HG03025 (cell line): ENCODE measurements at regions not wholly inside any gene's neighbourhood (a gene's known extent, or its start where the extent isn't known, plus 50 kb on each side); places are given as distances from the start of the nearest gene placed in this dataset.
"Not testable (repeated sequence)": the region's sequence is repeated elsewhere in the genome, so short reads cannot be mapped to it uniquely, and the experiment has no call there.

Experiments used
- ATAC-seq: cut with Tn5 transposase; IDR thresholded peaks from one replicate; pipeline ENCODE4 v1.9.1; 2021; ENCODE audit warnings: mild to moderate bottlenecking, moderate library complexity; ENCODE audit not compliant: unreplicated experiment, low FRiP score

DNA sequence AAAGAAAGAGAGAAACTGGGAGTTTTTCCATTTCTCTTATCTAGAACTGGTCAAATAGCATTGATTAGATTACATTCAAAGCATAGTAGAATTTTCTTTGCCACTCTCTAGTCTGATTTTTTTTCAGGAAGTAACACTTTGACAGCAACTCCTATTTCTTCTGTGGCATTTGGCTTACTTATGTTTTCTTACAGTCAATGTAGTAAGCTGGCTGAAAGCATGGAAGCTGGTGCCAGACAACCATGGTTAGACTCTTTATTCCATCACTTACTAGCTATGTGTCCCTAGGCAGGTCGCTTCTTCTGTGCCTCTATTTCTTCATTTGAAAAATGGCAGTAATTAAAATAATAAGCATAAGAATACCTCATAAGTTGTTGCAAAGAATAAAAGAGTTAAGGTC is 54.2 kb upstream of the OPRM1 start:
- no peak for ATAC-seq

DNA sequence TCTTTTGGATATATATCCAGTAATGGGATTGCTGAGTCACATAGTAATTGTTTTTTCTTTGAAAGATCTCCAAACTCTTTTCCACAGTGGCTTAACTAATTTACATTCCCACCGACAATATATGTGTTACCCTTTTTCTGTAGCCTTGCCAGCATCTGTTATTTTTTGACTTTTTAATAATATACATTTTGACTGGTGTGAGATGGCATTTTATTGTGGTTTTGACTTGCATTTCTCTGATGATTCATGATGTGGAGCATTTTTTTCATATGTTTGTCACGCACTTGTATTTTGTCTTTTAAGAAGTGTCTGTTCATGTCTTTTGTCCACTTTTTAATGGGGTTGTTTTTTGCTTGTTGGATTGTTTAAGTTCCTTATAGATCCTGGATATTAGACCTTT is 58.9 kb upstream of the OPRM1 start:
- ATAC-seq: no peak

DNA sequence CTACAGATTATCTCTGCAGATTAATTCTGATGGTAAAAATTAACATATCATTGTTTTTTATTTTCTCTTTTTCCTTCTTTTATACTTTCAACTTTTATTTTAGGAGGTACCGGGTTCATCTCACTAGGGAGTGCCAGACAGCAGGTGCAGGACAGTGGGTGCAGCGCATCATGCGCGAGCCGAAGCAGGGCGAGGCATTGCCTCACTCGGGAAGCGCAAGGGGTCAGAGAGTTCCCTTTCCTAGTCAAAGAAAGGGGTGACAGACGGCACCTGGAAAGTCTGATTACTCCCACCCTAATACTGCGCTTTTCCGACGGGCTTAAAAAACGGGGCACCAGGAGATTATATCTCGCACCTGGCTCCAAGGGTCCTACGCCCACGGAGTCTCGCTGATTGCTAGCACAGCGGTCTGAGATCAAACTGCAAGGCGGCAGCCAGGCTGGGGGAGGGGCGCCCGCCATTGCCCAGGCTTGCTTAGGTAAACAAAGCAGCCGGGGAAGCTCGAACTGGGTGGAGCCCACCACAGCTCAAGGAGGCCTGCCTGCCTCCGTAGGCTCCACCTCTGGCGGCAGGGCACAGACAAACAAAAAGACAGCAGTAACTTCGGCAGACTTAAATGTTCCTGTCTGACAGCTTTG is 60.0 kb upstream of the OPRM1 start:
- ATAC-seq: not testable (repeated sequence)

DNA sequence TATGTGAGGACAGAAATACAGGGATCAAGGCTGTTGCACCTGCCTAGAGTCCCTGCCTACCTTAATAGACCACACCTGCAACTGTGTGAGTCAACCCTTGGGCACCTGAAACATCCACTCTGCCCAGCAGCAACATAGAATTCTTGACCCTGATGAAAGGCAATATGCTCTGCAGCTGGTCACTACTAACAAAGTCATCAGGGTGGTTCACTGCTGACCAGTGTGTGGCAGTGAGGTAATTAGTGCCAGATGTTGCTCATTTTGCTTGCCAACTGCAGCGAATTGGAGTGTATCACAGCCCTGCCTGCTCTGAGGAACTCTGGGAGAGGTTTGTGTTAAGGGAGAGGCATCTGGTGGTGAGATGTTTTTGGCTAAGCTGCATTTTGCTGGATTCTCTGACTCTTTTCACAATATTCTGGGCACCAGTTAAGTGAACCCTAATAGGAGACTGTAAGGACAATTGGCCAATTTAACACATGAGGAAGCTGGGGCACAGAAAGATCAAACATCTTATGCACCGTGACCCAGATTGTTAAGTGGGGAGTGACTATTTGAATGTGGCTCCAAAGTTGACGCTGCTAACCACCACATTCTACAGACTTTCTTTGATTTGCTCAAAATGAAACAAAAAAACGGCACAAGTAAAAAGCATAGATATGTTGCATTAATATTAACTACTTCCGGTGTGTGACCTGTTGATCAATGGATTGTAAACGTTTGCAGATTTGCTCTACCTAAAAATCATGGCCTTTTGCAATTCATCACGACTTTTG is 61.9 kb upstream of the OPRM1 start:
- ATAC-seq: no peak

DNA sequence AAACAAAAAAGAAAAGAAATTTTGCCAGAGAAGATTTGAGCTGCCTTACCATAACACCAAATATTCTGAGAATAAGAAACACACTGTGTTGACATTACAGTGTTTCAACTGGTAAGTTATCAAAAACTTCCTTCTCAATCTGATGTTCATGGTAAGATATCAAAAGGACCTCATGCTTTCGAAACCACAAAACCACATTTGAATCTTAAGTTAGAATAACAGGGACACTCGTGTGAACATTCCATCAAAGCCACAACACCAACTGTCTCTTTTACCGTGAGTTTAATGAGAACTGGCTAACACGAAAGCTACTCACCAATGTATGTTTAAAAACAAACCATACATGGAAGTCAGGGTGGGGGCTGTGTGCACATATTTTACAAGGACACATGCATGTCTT is 73.0 kb upstream of the OPRM1 start:
- no peak for ATAC-seq

DNA sequence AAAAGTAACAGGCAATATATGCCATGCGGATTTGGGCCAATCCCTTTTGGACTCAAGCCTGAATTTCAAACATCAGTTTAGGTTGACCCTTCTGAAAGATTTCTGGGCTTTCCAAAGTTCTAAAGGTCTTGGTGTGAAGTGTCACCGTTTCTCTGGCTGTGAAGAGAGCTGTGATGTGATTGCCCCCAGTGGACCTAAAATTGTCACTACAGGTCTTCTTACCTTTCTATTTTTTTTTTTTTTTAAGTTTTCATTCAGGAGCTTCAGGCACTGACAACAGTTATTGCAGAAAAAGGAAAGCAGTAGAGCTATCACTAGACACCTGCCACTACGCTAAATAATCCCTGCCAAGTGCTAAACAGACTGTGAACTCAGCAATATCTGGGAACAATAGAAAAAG is 75.7 kb upstream of the OPRM1 start:
- ATAC-seq: no peak

DNA sequence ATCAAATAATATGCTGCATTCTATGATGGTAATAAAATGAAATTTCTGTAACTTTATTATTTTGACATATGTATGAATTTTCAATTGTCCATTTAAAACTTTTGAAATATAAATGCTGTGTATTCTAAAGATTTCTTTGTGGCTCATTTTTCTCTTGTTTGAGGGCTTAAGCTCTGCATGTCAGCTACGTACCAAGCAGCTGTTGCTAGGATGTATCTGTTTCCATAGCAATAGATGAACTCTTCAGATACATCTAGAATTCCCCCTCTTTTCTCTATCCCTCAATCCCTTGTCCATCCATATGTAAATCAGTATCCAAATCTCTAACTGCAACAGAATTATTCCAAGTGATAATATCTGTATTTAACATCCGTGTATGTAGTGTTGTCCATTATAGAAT is 76.5 kb upstream of the OPRM1 start:
- no peak for ATAC-seq

DNA sequence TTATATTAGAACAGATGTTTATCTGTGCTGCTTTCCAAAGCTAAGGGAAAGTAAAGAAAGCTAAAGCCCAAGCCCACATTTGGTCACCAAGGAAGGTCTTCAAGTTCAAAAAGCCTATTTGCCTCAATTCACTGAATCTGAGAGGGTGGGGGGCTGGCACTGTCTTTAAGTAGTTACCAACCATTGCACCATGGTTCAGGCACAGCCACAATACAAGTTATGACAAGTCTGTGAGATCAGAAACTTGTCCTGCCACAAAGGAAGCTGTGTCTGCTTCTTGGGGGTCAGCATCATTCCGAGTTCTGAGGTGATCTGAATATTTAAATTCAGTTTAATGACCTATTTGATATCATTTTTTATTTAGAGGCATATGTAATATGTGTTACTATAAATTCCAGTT is 78.3 kb upstream of the OPRM1 start:
- ATAC-seq: no peak

DNA sequence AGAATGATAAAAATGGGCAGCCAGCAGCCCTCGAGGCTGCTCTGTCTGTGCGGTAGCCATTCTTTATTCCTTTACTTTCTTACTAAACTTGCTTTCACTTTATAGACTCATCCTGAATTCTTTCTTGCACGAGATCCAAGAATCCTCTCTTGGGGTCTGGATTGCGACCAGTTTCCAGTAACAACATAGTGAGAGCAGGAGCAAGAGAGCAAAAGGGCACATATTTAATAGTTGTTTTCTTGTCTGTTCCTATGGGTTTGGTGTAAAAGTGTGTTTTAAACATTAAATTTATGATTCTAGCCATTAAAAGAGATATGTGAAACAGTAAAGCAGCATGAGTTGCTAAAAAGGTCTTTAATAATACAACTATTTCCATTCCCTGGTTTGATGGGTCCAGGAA is 78.8 kb upstream of the OPRM1 start:
- no peak for ATAC-seq

DNA sequence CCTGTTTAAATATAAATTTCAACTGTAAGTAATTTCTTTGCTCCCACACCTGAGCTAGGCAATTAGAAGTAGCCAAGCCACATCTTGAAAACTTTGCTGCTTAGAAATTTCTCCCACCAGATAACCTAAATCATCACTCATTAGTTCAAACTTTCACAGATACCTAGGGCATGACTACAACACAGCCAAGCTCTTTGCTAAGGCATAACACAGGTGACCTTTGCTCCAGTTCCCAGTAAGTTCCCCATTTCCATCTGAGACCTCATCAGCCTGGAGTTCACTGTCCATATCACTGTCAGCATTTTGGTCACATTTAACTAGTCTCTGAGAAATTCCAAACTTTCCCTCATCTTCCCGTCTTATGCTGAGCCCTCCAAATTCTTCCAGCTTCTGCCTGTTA is 79.8 kb upstream of the OPRM1 start:
- no peak for ATAC-seq

DNA sequence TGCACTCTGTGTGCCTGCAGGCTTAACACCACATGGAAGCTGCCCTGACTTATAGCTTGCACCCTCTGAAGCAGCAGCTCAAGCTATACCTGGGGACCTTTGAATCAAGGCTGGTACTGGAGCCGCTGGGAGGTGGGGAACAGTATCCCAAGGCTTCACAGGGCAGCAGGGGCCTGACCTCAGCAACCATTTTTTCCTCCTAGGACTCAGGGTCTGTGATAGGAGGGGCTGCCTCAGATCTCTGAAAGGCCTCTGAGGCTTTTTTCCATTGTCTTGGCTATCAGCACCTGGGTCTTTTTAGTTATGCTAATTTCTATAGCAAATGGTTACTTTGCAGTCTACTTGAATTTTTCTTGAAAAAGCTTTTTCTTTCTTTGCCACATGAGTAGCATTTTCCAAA is 80.2 kb upstream of the OPRM1 start:
- no peak for ATAC-seq

DNA sequence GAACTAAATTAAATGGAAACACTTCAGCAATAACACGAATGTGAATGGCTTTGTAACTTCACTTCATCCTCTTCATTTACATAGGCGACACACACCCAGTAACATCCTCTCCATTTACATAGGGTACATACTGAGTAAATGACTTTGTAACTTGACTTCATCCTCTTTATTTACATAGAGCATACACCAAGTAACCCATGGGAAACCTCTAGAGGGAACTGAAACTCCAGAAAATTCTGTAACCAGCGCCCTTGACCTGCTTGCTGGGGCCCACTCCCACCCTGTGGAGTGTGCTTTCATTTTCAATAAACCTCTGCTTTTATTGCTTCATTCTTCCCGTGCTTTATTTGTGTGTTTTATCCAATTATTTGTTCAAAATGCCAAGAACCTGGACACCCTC is 81.6 kb upstream of the OPRM1 start:
- ATAC-seq: peak; percentile 90

DNA sequence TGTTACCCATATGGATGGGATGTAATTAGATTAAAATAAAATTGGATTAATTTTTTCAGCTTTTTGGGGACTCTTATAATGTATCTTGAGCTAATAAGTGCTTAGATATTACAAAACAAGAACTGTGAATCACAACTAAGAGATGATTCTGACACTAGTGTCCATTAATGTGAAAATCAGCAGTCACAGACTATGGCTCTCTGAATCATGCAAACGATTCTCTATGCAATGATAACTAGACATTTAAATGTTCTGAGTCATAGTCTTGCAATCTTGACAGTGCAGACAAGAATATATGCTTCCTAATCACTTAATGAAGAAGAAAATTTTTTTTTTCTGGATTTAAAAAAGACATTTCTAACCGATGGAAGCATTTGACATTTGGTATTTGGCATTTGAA is 82.2 kb upstream of the OPRM1 start:
- no peak for ATAC-seq

DNA sequence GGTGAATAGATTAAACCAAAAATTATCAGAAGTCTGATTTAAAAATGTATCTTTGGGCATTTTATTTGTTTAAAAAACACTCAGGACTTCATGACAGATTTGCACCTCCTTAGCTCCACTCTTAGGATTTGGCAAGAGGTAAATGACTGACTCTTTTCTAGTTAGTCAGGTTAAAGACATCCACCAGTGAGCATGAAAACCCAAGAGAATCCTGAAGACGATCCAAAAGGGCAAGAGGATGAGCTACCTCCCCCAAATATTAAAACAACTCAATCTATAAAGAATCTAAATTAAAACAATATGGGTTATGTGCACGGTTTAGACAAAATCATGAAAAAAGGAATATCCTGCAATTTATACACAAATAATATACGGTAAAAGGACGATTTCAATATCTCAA is 89.4 kb upstream of the OPRM1 start:
- no peak for ATAC-seq

DNA sequence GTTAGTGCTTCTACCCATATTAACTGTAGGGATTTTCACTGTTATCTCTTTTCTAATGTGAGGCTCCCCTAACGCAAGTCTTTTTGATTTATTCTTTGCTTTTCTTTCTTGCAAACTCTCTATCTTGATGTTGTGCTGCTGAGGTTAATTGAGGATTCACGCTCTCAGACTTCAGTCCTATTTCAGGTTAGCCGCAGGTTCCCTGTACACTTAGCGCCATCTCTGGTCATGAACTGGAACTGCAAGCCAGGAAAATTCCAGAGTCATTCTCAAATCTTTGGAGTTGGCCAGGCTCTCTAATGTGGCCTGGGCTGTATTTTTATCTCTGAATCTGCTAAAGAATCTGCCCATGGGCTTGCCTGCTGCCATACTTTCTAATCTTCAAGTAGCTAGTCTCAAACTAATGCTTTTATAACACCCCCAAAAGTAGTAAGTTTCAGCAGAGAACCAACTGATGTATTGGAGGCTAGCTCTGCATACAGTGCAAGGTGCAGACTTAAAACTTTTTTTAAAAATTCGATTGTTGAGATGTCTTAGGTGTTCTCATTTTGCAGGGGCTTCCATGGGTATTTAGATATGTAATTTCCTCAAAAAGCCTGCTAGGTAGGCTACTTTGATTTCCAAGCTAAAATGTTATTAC is 91.1 kb upstream of the OPRM1 start:
- no peak for ATAC-seq

DNA sequence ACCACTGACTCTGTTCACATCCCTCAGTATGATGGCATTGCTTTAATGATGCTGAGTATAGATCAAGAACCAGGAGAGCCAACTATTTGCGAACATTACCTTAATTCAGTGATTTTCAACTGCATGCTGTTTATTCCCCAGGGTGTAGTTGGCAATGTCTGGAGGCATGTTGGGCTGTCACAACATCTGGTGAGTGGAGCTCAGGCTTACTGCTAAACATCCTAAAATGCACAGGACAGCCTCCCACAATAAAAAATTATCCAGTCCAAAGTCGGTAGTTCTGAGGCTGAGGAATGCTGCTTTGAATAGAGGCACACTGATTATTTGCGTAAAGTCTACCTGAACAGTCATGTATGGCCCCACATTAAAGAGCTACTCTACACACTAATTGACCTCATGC is 94.8 kb upstream of the OPRM1 start:
- ATAC-seq: no peak

DNA sequence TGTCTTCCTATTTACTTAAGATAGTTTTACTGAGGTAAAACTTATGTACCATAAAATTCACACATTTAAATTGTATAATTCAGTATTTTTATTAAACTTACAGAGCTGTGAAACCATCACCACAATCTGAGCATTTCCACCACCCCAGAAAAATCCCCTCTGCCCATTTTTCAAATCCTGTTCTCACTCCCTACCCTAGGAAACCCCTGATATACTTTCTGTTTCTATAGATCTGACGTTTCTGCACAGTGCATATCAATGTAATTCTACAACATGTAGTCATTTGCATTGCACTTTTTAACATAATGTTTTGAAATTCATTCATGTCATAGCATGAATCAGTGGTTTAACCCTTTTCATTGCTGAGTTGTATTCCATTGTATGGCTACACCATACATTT is 96.7 kb upstream of the OPRM1 start:
- ATAC-seq: no peak

DNA sequence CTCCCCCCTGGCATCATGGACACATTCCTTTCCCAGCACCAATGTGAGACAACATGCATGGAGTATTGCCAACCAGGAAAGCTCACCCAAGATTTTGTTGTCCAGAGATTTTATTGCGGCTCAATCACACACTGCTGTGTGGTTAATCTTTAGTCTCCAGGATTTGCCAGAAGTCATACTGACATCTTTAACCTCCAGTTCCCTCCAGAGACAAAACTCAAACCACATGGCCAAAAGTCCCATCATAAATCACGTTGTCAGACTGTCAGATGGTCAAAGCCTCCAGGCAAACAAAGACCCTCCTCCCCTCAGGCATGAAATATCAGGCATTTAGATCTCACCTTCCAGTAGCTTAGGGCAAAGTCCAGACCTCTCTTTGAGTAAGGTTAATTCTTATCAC is 97.3 kb upstream of the OPRM1 start:
- ATAC-seq: no peak

DNA sequence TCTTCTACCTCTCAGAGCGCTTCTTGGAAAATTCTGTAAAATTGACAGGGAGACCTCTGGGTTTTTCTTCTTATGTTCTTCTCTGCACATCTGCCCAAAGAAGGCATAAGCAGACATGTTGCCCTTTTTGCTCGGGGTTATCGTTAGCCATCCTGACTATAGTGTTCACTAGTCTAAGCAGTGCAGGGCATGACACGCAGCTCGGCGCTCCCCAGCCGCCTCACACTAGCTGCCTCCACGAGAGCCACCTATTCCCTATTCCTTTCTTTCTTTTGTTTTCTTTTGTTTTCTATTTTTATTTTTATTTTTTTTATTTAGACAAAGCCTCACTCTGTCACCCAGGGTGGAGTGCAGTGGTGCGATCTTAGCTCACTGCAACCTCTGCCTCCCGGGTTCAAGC is 100.2 kb upstream of the OPRM1 start:
- no peak for ATAC-seq

DNA sequence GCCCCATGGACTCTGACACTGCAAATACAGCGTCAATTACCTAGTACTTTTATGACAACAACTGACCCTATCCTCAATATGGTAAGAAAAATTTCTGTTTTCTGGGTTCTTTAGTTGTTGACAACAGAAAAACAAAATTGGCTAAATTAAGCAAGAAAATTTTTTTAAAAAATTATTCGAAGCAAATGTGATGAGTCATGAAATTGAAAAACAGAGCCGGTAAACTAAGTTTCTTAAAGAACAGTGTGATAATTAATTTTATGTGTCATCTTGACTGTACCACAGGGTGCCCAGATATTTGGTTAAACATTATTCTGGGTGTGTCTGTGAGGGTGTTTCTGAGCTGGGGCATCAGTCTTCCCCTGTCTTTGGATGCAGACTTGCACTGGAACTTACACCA is 107.6 kb upstream of the OPRM1 start:
- ATAC-seq: no peak

DNA sequence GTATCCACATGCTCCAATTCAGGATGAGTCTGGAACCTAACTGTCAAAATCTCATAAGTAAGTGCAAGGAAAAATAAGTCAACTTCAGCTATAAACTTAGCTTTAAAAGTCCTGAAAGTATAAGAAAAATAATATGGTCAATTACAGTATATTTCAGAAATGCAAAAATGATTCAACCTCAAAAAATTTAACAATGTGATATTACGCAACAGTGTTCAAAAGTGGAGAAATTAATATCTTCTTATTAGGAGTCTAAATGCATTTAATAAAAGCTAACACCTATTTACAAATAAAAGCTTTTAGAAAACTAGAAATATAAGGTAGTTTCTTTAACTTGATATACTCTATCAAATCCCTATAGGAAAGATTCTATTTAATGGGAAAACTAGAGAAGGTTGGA is 111.2 kb upstream of the OPRM1 start:
- ATAC-seq: no peak
